Endothelial cell of umbilical vein (primary cell): ENCODE measurements at regions not wholly inside any gene's neighbourhood (a gene's known extent, or its start where the extent isn't known, plus 50 kb on each side); places are given as distances from the start of the nearest gene placed in this dataset.

ENCODE experiments used
- BruUV-seq: library from RNA; stranded (reverse); fragments of 400-500 nt; replicated peaks from 2 replicates; lab custom pipeline; 2021; lab: Mats Ljungman, UMichigan
- CTCF ChIA-PET: fragments of 300-600, 350-600 bp; sonication (Branson Sonifier 250); formaldehyde crosslinking; loops from one replicate; lab custom pipeline; 2021; ENCODE audit warnings: antibody characterized with exemption, inconsistent platforms; lab: Charles Lee
- POLR2A ChIA-PET: fragments of 300-600, 350-600 bp; sonication (Branson Sonifier 250); formaldehyde crosslinking; loops from one replicate; lab custom pipeline; 2021; ENCODE audit warnings: antibody characterized with exemption, inconsistent platforms; lab: Charles Lee
- DNase-seq: peaks from one replicate; pipeline ENCODE4 v3.0.0-alpha.2; 2011; ENCODE audit warnings: low read depth, low spot score
- FAIRE-seq: peaks from 2 replicates; lab custom pipeline; 2011; peaks lifted over from hg19 to GRCh38; lab: Jason Lieb, UNC
- H2AFZ ChIP-seq: 2 replicates; pipeline ENCODE4 v1.6.0; 2012; ENCODE audit warnings: low read depth, low read length, control low read depth, inconsistent platforms
- H3K27ac ChIP-seq: 2 replicates; pipeline ENCODE4 v1.5.1; 2011; ENCODE audit warnings: low read depth, mild to moderate bottlenecking, control low read depth, low read length, moderate library complexity; ENCODE audit not compliant: insufficient read depth
- H3K27me3 ChIP-seq, 2 experiments: 2 replicates each; pipeline versions ENCODE4 v1.6.0 to v1.6.1; 2011; ENCODE audit warnings: low read length in 2 of 2, mixed read lengths in 1 of 2; ENCODE audit not compliant: control insufficient read depth in 2 of 2, insufficient read depth in 2 of 2
- H3K36me3 ChIP-seq, 2 experiments: 2 replicates in 1 of 2; 3 replicates in 1 of 2; pipeline ENCODE4 v1.5.1; 2011; ENCODE audit warnings: low read length in 2 of 2, mild to moderate bottlenecking in 1 of 2, moderate library complexity in 1 of 2; ENCODE audit not compliant: control insufficient read depth in 2 of 2, insufficient read depth in 2 of 2; ENCODE audit errors: extremely low read depth in 1 of 2
- H3K4me1 ChIP-seq: 3 replicates; pipeline ENCODE4 v1.5.1; 2011; ENCODE audit warnings: mild to moderate bottlenecking, low read length; ENCODE audit not compliant: control insufficient read depth, insufficient read depth; ENCODE audit errors: extremely low read depth
- H3K4me2 ChIP-seq: 2 replicates; pipeline ENCODE4 v1.6.1; 2011; ENCODE audit warnings: low read length, control low read depth, mixed read lengths; ENCODE audit not compliant: insufficient read depth
- H3K4me3 ChIP-seq, 3 experiments: fragments of 200-600 bp in 1 of 3; sonication (generic), shearing (Covaris generic) in 1 of 3; replicated peaks in 1 of 3; 2 replicates each; pipeline ENCODE4 v1.5.1; 2011 to 2016; ENCODE audit warnings: control low read depth in 3 of 3, low read length in 3 of 3, mild to moderate bottlenecking in 2 of 3, inconsistent platforms in 1 of 3, low read depth in 1 of 3, moderate library complexity in 1 of 3; ENCODE audit not compliant: insufficient read depth in 1 of 3
- H3K79me2 ChIP-seq: 2 replicates; pipeline ENCODE4 v1.6.0; 2012; ENCODE audit warnings: low read length, inconsistent platforms; ENCODE audit not compliant: control insufficient read depth, insufficient read depth
- H3K9ac ChIP-seq: replicated peaks from 2 replicates; pipeline ENCODE3; 2011; ENCODE audit warnings: low read length, control low read depth; ENCODE audit not compliant: insufficient read depth; ENCODE audit errors: extremely low read depth
- H3K9me1 ChIP-seq: replicated peaks from 3 replicates; pipeline ENCODE4 v1.6.0; 2011; ENCODE audit warnings: mild to moderate bottlenecking, low read length; ENCODE audit not compliant: control insufficient read depth, insufficient read depth; ENCODE audit errors: extremely low read depth
- H3K9me3 ChIP-seq: replicated peaks from 2 replicates; pipeline ENCODE4 v1.5.1; 2012; ENCODE audit warnings: low read length, inconsistent platforms; ENCODE audit not compliant: control insufficient read depth, insufficient read depth
- H4K20me1 ChIP-seq: replicated peaks from 2 replicates; pipeline ENCODE3; 2011; ENCODE audit warnings: mild to moderate bottlenecking, low read length; ENCODE audit not compliant: control insufficient read depth, insufficient read depth; ENCODE audit errors: extremely low read depth
- EZH2 ChIP-seq: IDR thresholded peaks from 2 replicates; pipeline ENCODE4 v1.6.1; 2012; ENCODE audit warnings: borderline replicate concordance, low read depth, mild to moderate bottlenecking, moderate library complexity, low read length, inconsistent platforms; ENCODE audit not compliant: severe bottlenecking
- FOS ChIP-seq: IDR thresholded peaks from 2 replicates; pipeline ENCODE4 v1.6.1; 2011; ENCODE audit warnings: mild to moderate bottlenecking, low read length, moderate library complexity, borderline replicate concordance; ENCODE audit not compliant: insufficient read depth
- GATA2 ChIP-seq: IDR thresholded peaks from 2 replicates; pipeline ENCODE4 v1.7.0; 2011; ENCODE audit warnings: low read depth, mild to moderate bottlenecking, moderate library complexity, mixed read lengths, low read length; ENCODE audit not compliant: insufficient read length, insufficient read depth
- JUN ChIP-seq: IDR thresholded peaks from 2 replicates; pipeline ENCODE4 v1.6.1; 2011; ENCODE audit warnings: borderline replicate concordance, low read depth; ENCODE audit not compliant: insufficient read length, insufficient read depth
- MYC ChIP-seq: IDR thresholded peaks from one replicate; pipeline ENCODE4 v1.6.1; 2011; ENCODE audit warnings: mild to moderate bottlenecking, low read depth, low read length
- POLR2A ChIP-seq: IDR thresholded peaks from 2 replicates; pipeline ENCODE4 v1.6.1; 2012; ENCODE audit warnings: low read depth, mild to moderate bottlenecking, control low read depth, low read length
- POLR2AphosphoS5 ChIP-seq: IDR thresholded peaks from 2 replicates; pipeline ENCODE4 v1.6.1; 2012; ENCODE audit warnings: low read depth, mild to moderate bottlenecking, control low read depth, low read length, moderate library complexity; ENCODE audit not compliant: insufficient read depth
- dilution Hi-C: fragments of 300-500 bp; cut with MboI; formaldehyde crosslinking; loops from one replicate; pipeline ENCODE4 v1.15.0; 2019; ENCODE audit warnings: low sequenced_read_pairs; ENCODE audit not compliant: extremely low pct_ligation_motif_present
- intact Hi-C: fragments of 100-400 bp; cut with micrococcal nuclease; formaldehyde crosslinking; loops from one replicate; pipeline ENCODE4 v1.10.0; 2022
- TF ChIP-seq, protein P1 (sequence below), 2 donors: IDR thresholded peaks; 1 replicate in 1 of 2; 2 replicates in 1 of 2; pipeline ENCODE4 v1.5.1; 2011; ENCODE audit warnings: low read length in 2 of 2, mild to moderate bottlenecking in 2 of 2, moderate library complexity in 2 of 2, control low read depth in 1 of 2, inconsistent platforms in 1 of 2, low read depth in 1 of 2; ENCODE audit not compliant: insufficient read depth in 1 of 2; ENCODE audit errors: extremely low read depth in 1 of 2
- TF ChIP-seq, protein P2 (sequence below): IDR thresholded peaks from 2 replicates; pipeline ENCODE4 v1.6.1; 2011; ENCODE audit not compliant: insufficient read depth, insufficient read length

DNA sequence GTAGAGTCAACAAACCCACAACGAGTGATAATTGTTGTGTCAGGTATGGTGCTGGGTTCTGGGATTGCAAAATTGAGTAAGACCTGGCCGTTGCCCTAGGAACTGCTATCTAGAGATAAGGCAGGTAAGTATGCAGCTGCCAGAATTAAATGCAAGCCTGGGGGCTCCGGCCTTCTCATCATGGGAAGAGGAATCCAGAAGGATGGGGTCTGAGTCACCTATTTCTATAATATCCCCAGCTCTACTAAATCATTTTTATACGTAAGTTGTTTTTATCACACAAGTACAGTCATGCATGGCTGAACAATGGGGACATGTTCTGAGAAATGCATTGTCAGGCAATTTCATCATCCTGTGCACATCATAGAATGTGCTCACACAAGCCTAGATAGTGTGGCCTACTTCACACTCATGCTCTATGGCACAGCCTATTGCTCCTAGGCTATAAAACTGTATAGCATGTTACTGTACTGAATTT, 203.0 kb downstream of the KLF5 start:
- ChIA-PET CTCF (no interaction called here), POLR2A (no interaction called here)
- peaks cover 0 to 2% of the 10 kb centered on the region in 2 experiments for H3K27me3 ChIP-seq
- FAIRE-seq (no peak), DNase-seq (no peak)
- intact Hi-C loops: no loop called here
- no peak overlapping the region for H3K4me3 ChIP-seq
- H3K9me1 ChIP-seq: no peaks in the 10 kb centered on the region
- H3K4me1 ChIP-seq: no peaks in the 10 kb centered on the region
- H3K36me3 ChIP-seq: no peaks in the 10 kb centered on the region
- TF ChIP-seq, protein P1, sequence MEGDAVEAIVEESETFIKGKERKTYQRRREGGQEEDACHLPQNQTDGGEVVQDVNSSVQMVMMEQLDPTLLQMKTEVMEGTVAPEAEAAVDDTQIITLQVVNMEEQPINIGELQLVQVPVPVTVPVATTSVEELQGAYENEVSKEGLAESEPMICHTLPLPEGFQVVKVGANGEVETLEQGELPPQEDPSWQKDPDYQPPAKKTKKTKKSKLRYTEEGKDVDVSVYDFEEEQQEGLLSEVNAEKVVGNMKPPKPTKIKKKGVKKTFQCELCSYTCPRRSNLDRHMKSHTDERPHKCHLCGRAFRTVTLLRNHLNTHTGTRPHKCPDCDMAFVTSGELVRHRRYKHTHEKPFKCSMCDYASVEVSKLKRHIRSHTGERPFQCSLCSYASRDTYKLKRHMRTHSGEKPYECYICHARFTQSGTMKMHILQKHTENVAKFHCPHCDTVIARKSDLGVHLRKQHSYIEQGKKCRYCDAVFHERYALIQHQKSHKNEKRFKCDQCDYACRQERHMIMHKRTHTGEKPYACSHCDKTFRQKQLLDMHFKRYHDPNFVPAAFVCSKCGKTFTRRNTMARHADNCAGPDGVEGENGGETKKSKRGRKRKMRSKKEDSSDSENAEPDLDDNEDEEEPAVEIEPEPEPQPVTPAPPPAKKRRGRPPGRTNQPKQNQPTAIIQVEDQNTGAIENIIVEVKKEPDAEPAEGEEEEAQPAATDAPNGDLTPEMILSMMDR (IDR thresholded peaks at IDR 0.05; ENCODE audit: extremely low read depth in 1 of 2, insufficient read depth in 1 of 2, low read depth in 1 of 2, low read length in 2 of 2): no peak
- TF ChIP-seq GATA2 (no peak), FOS (no peak), JUN (no peak), MYC (no peak), EZH2 (no peak), POLR2AphosphoS5 (no peak), POLR2A (no peak)
- TF ChIP-seq, protein P2, sequence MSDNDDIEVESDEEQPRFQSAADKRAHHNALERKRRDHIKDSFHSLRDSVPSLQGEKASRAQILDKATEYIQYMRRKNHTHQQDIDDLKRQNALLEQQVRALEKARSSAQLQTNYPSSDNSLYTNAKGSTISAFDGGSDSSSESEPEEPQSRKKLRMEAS: no peak
- no peaks in the 10 kb centered on the region for H3K9me3 ChIP-seq
- no peak overlapping the region for H3K4me2 ChIP-seq
- dilution Hi-C loops: no loop called here
- no peaks in the 10 kb centered on the region for H4K20me1 ChIP-seq
- H3K9ac ChIP-seq: no peak overlapping the region
- no peak overlapping the region for H3K27ac ChIP-seq
- no peak overlapping the region for H2AFZ ChIP-seq
- no TSS peak for BruUV-seq
- no peaks in the 10 kb centered on the region for H3K79me2 ChIP-seq
